ENCODE measurements at regions not wholly inside any gene's neighbourhood (a gene's known extent, or its start where the extent isn't known, plus 50 kb on each side); places are given as distances from the start of the nearest gene placed in this dataset.
A peak's percentile ranks its signal among the peaks of the same experiment; 100 is the strongest.

DNA sequence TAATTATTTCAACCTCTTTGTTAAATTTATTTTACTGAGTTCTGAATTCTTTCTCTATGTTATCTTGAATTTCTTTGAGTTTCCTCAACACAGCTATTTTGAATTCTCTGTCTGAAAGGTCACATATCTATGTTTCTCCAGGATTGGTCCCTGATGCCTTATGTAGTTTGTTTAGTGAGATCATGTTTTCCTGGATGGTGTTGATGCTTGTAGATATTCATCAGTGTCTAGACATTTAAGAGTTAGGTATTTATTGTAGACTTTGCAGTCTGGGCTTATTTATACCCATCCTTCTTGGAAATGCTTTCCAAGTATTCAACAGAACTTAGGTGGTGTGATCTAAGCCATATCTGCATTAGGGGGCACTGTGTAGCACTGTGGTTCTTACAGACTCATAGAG lies 70.2 kb upstream of the SLC27A6 start:
- DNase-seq (ENCODE audit: low spot score): no peak

GRCh38 chr5:128896675-128897074 lies 68.6 kb upstream of the SLC27A6 start:
- DNase-seq (ENCODE audit: low spot score): no peak

DNA sequence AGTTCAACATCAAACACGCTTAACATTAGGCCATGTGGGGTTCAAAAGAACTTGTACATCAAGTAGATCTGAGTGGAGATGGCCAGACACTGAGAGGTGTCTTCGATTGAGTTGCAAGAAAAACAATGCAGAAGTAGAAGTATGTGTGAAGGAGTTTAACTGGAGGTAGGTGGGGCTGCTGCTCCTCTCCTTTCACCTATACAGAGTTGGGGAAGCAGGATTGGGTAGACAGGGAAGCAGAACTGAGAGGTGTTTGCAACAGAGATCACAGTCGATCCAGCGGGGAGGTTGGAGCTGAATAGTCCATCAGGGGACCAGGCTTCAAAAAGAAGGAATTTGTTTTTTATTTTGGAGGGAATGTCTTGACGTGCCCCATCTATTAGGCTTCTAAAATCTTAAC lies 61.7 kb upstream of the SLC27A6 start:
- no peak for DNase-seq (ENCODE audit: low spot score)

GRCh38 chr5:128904805-128905567 lies 60.3 kb upstream of the SLC27A6 start:
- DNase-seq (ENCODE audit: low spot score): no peak

- DNase-seq (ENCODE audit: low spot score): peak; percentile 45
Measured at GRCh38 chr5:128905568-128906110, 59.6 kb upstream of the SLC27A6 start.

GRCh38 chr5:128913551-128913950 lies 51.7 kb upstream of the SLC27A6 start:
- no peak for DNase-seq (ENCODE audit: low spot score)

Data from putamen (tissue), 1 donor.